CD4-positive, alpha-beta memory T cell (primary cell): ENCODE measurements at regions not wholly inside any gene's neighbourhood (a gene's known extent, or its start where the extent isn't known, plus 50 kb on each side); places are given as distances from the start of the nearest gene placed in this dataset.

Source experiments
- CTCF ChIA-PET: fragments of 350-600 bp; sonication (Branson Sonifier 250); formaldehyde crosslinking; loops from one replicate; lab custom pipeline; 2021; ENCODE audit warnings: inconsistent platforms; ENCODE audit not compliant: partially characterized antibody; lab: Charles Lee
- POLR2A ChIA-PET: fragments of 350-600 bp; sonication (Branson Sonifier 250); formaldehyde crosslinking; loops from one replicate; lab custom pipeline; 2021; ENCODE audit not compliant: partially characterized antibody; lab: Charles Lee
- DNase-seq, 5 donors: peaks; one replicate each; pipeline versions ENCODE4 v3.0.0 to v3.0.0-alpha.2; 2020 to 2022; ENCODE audit warnings: mixed read lengths in 1 of 5
- H3K27ac ChIP-seq: one replicate; pipeline ENCODE4 v1.7.0; 2013; ENCODE audit warnings: low read depth, low read length
- H3K27me3 ChIP-seq: 2 replicates; pipeline ENCODE4 v1.7.0; 2013; ENCODE audit warnings: mild to moderate bottlenecking, low read length, moderate library complexity; ENCODE audit not compliant: insufficient read depth
- H3K36me3 ChIP-seq: 2 replicates; pipeline ENCODE4 v1.7.0; 2013; ENCODE audit warnings: mild to moderate bottlenecking, low read length, moderate library complexity; ENCODE audit not compliant: insufficient read depth
- H3K4me1 ChIP-seq: 2 replicates; pipeline ENCODE4 v1.7.0; 2013; ENCODE audit warnings: mild to moderate bottlenecking, low read length, moderate library complexity; ENCODE audit not compliant: insufficient read depth
- H3K4me3 ChIP-seq, 2 donors: one replicate each; pipeline ENCODE4 v1.7.0; 2013; ENCODE audit warnings: low read length in 2 of 2, mild to moderate bottlenecking in 1 of 2
- H3K9me3 ChIP-seq, 2 donors: one replicate each; pipeline ENCODE4 v1.7.0; 2013; ENCODE audit warnings: low read length in 2 of 2, control low read depth in 1 of 2; ENCODE audit not compliant: control insufficient read depth in 1 of 2
- H3K27ac Mint-ChIP-seq, 7 donors: one replicate each; pipeline ENCODE4 v1.8.0; 2020 to 2021; ENCODE audit warnings: mixed read lengths in 7 of 7, mild to moderate bottlenecking in 6 of 7, inconsistent platforms in 3 of 7, moderate library complexity in 3 of 7
- H3K27me3 Mint-ChIP-seq, 2 donors: one replicate each; pipeline ENCODE4 v1.8.0; 2020 to 2021; ENCODE audit warnings: mixed read lengths in 2 of 2
- H3K36me3 Mint-ChIP-seq, 2 donors: one replicate each; pipeline ENCODE4 v1.8.0; 2020 to 2021; ENCODE audit warnings: mixed read lengths in 2 of 2, inconsistent platforms in 1 of 2, mild to moderate bottlenecking in 1 of 2
- H3K4me1 Mint-ChIP-seq, 4 donors: one replicate each; pipeline ENCODE4 v1.8.0; 2020 to 2021; ENCODE audit warnings: mixed read lengths in 4 of 4, mild to moderate bottlenecking in 1 of 4
- H3K4me3 Mint-ChIP-seq, 8 donors: one replicate each; pipeline ENCODE4 v1.8.0; 2020 to 2021; ENCODE audit warnings: mixed read lengths in 8 of 8, mild to moderate bottlenecking in 7 of 8, moderate library complexity in 6 of 8, inconsistent platforms in 3 of 8
- H3K9me3 Mint-ChIP-seq, 8 donors: one replicate each; pipeline ENCODE4 v1.8.0; 2020 to 2021; ENCODE audit warnings: mixed read lengths in 8 of 8, mild to moderate bottlenecking in 5 of 8, inconsistent platforms in 3 of 8, moderate library complexity in 1 of 8
- intact Hi-C: fragments of 100-400 bp; cut with micrococcal nuclease; formaldehyde crosslinking; loops from one replicate; pipeline ENCODE4 v1.15.1; 2023

DNA sequence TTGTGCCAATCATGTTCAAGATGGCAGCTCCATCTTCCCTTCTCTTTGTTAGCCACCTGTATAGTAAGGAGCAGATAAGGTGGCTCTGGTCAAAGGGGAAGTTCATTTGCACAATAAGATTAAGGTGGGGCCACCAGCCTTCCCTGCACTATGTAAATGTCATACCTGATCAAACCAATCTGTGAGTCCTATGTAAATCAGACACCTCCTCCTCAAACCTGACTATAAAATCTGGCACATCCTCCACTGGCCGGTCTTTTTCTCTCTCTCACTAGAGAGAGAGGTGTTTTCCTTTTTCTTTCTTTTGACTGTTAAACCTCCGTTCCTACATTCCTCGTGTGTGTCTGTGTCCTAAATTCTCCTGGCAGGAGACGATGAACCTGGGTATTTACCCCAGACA is 572.5 kb upstream of the AADAT start:
- DNase-seq: no peak
- Histone ChIP-seq H3K4me1 (no peaks in the 10 kb centered on the region), H3K27me3 (no peaks in the 10 kb centered on the region), H3K9me3 (no peaks in the 10 kb centered on the region), H3K27ac (no peak overlapping the region), H3K4me3 (no peak overlapping the region), H3K36me3 (no peaks in the 10 kb centered on the region)
- ChIA-PET POLR2A (no interaction called here), CTCF (no interaction called here)
- Mint-ChIP-seq H3K4me1 (no peaks in the 10 kb centered on the region), H3K36me3 (no peaks in the 10 kb centered on the region), H3K9me3 (peaks cover 0 to 9% (median 7%) of the 10 kb centered on the region in 8 donors), H3K27ac (no peak overlapping the region), H3K27me3 (no peaks in the 10 kb centered on the region), H3K4me3 (no peak overlapping the region)
- intact Hi-C loops: no loop called here

DNA sequence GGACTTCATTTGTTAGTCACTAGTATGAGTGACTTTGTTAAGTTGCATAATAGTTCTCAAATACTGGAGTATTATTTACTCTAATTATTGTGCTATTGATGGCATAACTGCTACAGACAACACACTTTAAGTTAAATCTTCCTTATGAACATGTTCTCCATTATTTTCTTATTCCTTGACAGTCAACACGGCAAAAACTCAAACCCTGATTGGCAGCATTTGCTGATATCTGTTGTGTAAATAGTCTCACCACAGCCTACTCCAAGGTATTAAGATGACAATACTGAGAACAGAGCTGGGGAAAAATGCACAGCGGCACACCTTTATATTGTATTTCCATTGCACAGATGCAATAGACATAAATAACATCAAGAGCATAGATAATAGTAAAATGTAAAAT is 568.0 kb upstream of the AADAT start:
- H3K36me3 Mint-ChIP-seq: no peaks in the 10 kb centered on the region
- Histone ChIP-seq H3K36me3 (no peaks in the 10 kb centered on the region), H3K27me3 (no peaks in the 10 kb centered on the region), H3K4me1 (no peaks in the 10 kb centered on the region), H3K9me3 (no peaks in the 10 kb centered on the region), H3K27ac (no peak overlapping the region), H3K4me3 (no peak overlapping the region)
- no peak overlapping the region for H3K4me3 Mint-ChIP-seq
- no peak for DNase-seq
- intact Hi-C loops: no loop called here
- POLR2A ChIA-PET: no interaction called here
- CTCF ChIA-PET: no interaction called here
- H3K4me1 Mint-ChIP-seq: no peaks in the 10 kb centered on the region
- H3K27ac Mint-ChIP-seq: no peak overlapping the region
- H3K27me3 Mint-ChIP-seq: no peaks in the 10 kb centered on the region
- peaks cover 0 to 14% (median 5%) of the 10 kb centered on the region in 8 donors for H3K9me3 Mint-ChIP-seq

DNA sequence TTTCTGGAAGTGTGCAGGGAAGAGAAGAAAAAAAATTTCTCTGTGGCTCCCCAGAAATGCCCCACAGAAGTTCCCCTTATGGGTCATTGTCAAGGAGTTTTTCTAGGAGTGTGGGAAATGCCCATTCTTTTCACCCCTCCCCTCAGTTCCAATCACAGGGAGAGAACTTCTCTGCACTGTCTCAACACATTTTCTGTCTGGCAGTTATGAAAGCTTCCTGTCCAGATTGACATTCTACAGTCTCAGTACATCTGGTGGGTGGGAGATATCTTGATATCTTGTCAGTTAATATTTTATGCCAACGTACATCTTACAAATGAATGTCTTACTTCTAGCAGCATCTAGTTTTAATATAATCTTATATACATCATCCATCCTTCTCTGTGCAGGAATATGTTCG is 566.8 kb upstream of the AADAT start:
- no peak overlapping the region for H3K4me3 ChIP-seq
- H3K9me3 ChIP-seq: no peaks in the 10 kb centered on the region
- Mint-ChIP-seq H3K4me3 (no peak overlapping the region), H3K27ac (no peak overlapping the region), H3K36me3 (no peaks in the 10 kb centered on the region), H3K9me3 (peaks cover 0 to 15% (median 4%) of the 10 kb centered on the region in 8 donors), H3K4me1 (no peaks in the 10 kb centered on the region), H3K27me3 (no peaks in the 10 kb centered on the region)
- intact Hi-C loops: no loop called here
- CTCF ChIA-PET: no interaction called here
- DNase-seq: no peak
- no peaks in the 10 kb centered on the region for H3K36me3 ChIP-seq
- H3K4me1 ChIP-seq: no peaks in the 10 kb centered on the region
- H3K27me3 ChIP-seq: no peaks in the 10 kb centered on the region
- H3K27ac ChIP-seq: no peak overlapping the region
- POLR2A ChIA-PET: no interaction called here

DNA sequence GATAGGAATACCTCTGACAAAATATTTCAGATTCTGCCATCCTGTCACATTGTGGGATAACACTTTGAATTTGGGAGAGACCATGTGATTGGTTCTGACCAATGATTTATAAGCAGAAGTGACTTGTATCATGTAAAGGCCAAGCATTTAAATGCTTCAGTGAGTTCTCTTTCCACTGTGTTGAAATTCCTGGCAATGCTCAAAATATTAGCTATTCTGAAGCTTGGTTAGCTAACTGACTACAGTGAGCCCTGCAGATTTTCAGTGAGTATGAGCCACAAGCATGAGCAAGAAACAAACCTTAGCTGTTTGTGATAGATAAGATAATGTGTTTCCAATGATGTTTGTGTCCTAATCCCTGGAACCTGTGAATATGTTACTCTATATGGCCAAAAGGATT is 562.8 kb upstream of the AADAT start:
- POLR2A ChIA-PET: no interaction called here
- Mint-ChIP-seq H3K4me3 (no peak overlapping the region), H3K27me3 (no peaks in the 10 kb centered on the region), H3K27ac (no peak overlapping the region), H3K36me3 (no peaks in the 10 kb centered on the region), H3K4me1 (no peaks in the 10 kb centered on the region), H3K9me3 (peaks cover 0 to 8% (median 3%) of the 10 kb centered on the region in 8 donors)
- Histone ChIP-seq H3K4me1 (no peaks in the 10 kb centered on the region), H3K4me3 (no peak overlapping the region), H3K9me3 (peaks cover 0 to 3% of the 10 kb centered on the region in 2 donors), H3K36me3 (no peaks in the 10 kb centered on the region), H3K27ac (no peak overlapping the region), H3K27me3 (no peaks in the 10 kb centered on the region)
- no peak for DNase-seq
- intact Hi-C loops: no loop called here
- CTCF ChIA-PET: no interaction called here

DNA sequence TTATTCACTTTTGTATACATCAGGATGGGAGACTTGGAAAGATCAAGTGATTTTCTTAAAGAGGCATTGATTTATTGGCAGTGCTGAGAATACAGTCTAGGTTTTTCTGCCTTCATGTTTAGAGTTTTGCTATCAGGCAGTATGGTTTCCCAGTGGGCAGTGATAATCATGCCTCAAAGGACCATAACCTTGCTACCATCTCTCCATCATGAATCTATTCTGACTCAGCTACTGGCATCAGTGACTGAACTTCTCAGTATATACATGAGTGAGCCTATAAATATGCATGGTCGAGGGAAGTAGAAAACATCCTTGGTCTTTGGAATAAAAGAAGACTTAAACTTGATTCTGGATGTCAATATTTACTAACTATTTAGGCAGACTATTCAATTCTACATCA is 562.0 kb upstream of the AADAT start:
- Histone ChIP-seq H3K36me3 (no peaks in the 10 kb centered on the region), H3K27me3 (no peaks in the 10 kb centered on the region), H3K9me3 (peaks cover 0 to 3% of the 10 kb centered on the region in 2 donors), H3K27ac (no peak overlapping the region), H3K4me1 (no peaks in the 10 kb centered on the region), H3K4me3 (no peak overlapping the region)
- H3K4me1 Mint-ChIP-seq: no peaks in the 10 kb centered on the region
- no peaks in the 10 kb centered on the region for H3K27me3 Mint-ChIP-seq
- ChIA-PET POLR2A (no interaction called here), CTCF (no interaction called here)
- intact Hi-C loops: no loop called here
- peaks cover 0 to 8% (median 3%) of the 10 kb centered on the region in 8 donors for H3K9me3 Mint-ChIP-seq
- H3K36me3 Mint-ChIP-seq: no peaks in the 10 kb centered on the region
- H3K4me3 Mint-ChIP-seq: no peak overlapping the region
- DNase-seq: no peak
- H3K27ac Mint-ChIP-seq: no peak overlapping the region

DNA sequence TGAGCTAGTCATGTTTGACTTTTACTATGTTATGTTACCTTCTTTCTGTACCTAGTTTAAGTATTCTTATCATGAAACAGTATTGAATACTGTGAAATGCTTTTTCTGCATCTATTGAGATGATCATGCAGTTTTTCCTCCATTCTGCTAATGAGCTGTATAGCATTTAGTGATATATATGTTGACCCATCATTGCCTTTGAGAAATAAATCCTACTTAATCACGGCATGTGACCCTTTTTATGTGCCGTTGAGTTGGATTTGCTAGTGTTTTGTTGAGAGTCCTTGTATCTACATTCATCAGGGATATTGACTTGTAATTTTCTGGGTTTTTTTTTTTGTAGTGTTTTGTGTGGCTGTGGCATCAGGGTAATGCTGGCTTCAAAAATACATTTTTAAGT is 537.7 kb upstream of the AADAT start:
- no peak for DNase-seq
- H3K36me3 ChIP-seq: no peaks in the 10 kb centered on the region
- H3K27me3 ChIP-seq: no peaks in the 10 kb centered on the region
- H3K4me3 ChIP-seq: no peak overlapping the region
- ChIA-PET POLR2A (no interaction called here), CTCF (interaction anchor here (0.5 kb wide), 1 partner anchor 1941 kb away, joined by 4 read pairs; no protein-coding TSS in a partner anchor)
- H3K27ac ChIP-seq: no peak overlapping the region
- no peaks in the 10 kb centered on the region for H3K27me3 Mint-ChIP-seq
- intact Hi-C loops: no loop called here
- no peaks in the 10 kb centered on the region for H3K4me1 ChIP-seq
- H3K9me3 Mint-ChIP-seq: peaks cover 3 to 35% (median 18%) of the 10 kb centered on the region in 8 donors
- no peaks in the 10 kb centered on the region for H3K4me1 Mint-ChIP-seq
- no peak overlapping the region for H3K27ac Mint-ChIP-seq
- no peaks in the 10 kb centered on the region for H3K9me3 ChIP-seq
- H3K36me3 Mint-ChIP-seq: no peaks in the 10 kb centered on the region
- no peak overlapping the region for H3K4me3 Mint-ChIP-seq

DNA sequence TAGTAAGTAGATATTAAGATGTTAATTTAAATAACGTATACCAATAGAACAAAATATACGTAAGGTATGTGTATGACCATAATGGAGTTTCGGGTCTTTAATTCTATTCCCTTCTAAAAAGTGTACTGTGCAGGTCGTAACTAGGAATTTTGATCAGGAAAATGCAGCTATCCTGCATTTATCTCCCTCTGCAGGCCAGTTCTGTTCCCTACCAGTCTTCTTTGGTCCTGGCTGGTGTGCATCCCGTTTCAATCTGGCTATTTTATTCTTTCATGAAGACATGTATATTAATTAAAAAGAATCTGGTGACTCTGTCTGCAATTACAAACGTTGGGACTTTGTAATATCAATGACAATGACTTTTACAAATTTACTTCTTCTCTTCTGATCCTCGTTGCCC is 534.1 kb upstream of the AADAT start:
- Histone ChIP-seq H3K9me3 (no peaks in the 10 kb centered on the region), H3K27me3 (no peaks in the 10 kb centered on the region), H3K27ac (no peak overlapping the region), H3K4me3 (no peak overlapping the region), H3K36me3 (no peaks in the 10 kb centered on the region), H3K4me1 (no peaks in the 10 kb centered on the region)
- H3K9me3 Mint-ChIP-seq: peaks cover 0 to 12% (median 2%) of the 10 kb centered on the region in 8 donors
- H3K4me3 Mint-ChIP-seq: no peak overlapping the region
- H3K4me1 Mint-ChIP-seq: no peaks in the 10 kb centered on the region
- intact Hi-C loops: no loop called here
- CTCF ChIA-PET: no interaction called here
- no peak overlapping the region for H3K27ac Mint-ChIP-seq
- POLR2A ChIA-PET: no interaction called here
- no peaks in the 10 kb centered on the region for H3K36me3 Mint-ChIP-seq
- DNase-seq: no peak
- no peaks in the 10 kb centered on the region for H3K27me3 Mint-ChIP-seq

DNA sequence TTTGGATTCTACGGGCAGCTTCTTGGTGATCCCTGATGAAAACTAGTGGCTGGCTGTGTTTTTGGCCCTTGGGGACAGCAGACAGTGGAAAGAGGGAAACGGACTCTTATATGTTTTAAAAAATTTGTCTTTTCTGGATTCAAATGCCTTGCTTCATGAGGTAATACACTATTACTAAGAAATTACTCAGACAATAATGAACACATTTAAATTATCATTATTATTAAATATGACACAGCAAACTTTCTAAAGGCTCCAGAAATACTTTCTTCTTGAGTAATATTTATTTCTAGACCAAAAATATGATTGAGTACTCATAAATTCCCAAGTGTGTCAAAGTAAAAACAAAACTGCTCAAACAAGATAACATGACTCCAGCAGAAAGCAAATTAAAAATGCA is 520.7 kb upstream of the AADAT start:
- Mint-ChIP-seq H3K4me1 (no peaks in the 10 kb centered on the region), H3K27me3 (no peaks in the 10 kb centered on the region), H3K27ac (no peak overlapping the region), H3K9me3 (peaks cover 0 to 22% (median 8%) of the 10 kb centered on the region in 8 donors), H3K36me3 (no peaks in the 10 kb centered on the region), H3K4me3 (no peak overlapping the region)
- no peak overlapping the region for H3K27ac ChIP-seq
- no peak for DNase-seq
- no peaks in the 10 kb centered on the region for H3K9me3 ChIP-seq
- H3K36me3 ChIP-seq: no peaks in the 10 kb centered on the region
- no peak overlapping the region for H3K4me3 ChIP-seq
- ChIA-PET POLR2A (no interaction called here), CTCF (no interaction called here)
- intact Hi-C loops: no loop called here
- no peaks in the 10 kb centered on the region for H3K27me3 ChIP-seq
- H3K4me1 ChIP-seq: no peaks in the 10 kb centered on the region
